Natural killer cell (primary cell): ENCODE measurements at regions not wholly inside any gene's neighbourhood (a gene's known extent, or its start where the extent isn't known, plus 50 kb on each side); places are given as distances from the start of the nearest gene placed in this dataset.

Source experiments
- ATAC-seq, 3 donors: fragments of 150-1000 bp in 2 of 3; fragments of 200-7000 bp in 1 of 3; cut with Tn5 transposase; 1 replicate in 1 of 3; 2 replicates in 2 of 3; pipeline ENCODE4 v1.10.0; 2021; ENCODE audit warnings: mild to moderate bottlenecking in 2 of 3, moderate library complexity in 2 of 3
- DNase-seq, 2 donors: peaks; one replicate each; pipeline versions ENCODE4 v3.0.0 to v3.0.0-alpha.2; 2013 to 2021; ENCODE audit warnings: mixed read lengths in 1 of 2
- H3K27ac ChIP-seq: one replicate; pipeline ENCODE4 v1.5.1; 2013; ENCODE audit warnings: mild to moderate bottlenecking, low read length
- H3K27me3 ChIP-seq: one replicate; pipeline ENCODE4 v1.6.1; 2013; ENCODE audit warnings: low read length; ENCODE audit not compliant: control insufficient read depth, insufficient read depth
- H3K36me3 ChIP-seq: one replicate; pipeline ENCODE4 v1.6.1; 2013; ENCODE audit warnings: low read length; ENCODE audit not compliant: control insufficient read depth, insufficient read depth
- H3K4me1 ChIP-seq: one replicate; pipeline ENCODE4 v1.6.1; 2013; ENCODE audit warnings: low read length; ENCODE audit not compliant: control insufficient read depth, insufficient read depth
- H3K4me3 ChIP-seq: one replicate; pipeline ENCODE4 v1.5.1; 2013; ENCODE audit warnings: low read length
- H3K9me3 ChIP-seq: one replicate; pipeline ENCODE4 v1.6.1; 2013; ENCODE audit warnings: low read length; ENCODE audit not compliant: control insufficient read depth, insufficient read depth
- H3K27ac Mint-ChIP-seq, 2 donors: one replicate each; pipeline ENCODE4 v1.8.0; 2022; ENCODE audit warnings: mild to moderate bottlenecking in 2 of 2, mixed read lengths in 2 of 2, moderate library complexity in 1 of 2
- H3K27me3 Mint-ChIP-seq, 2 donors: one replicate each; pipeline ENCODE4 v1.8.0; 2022; ENCODE audit warnings: low read depth in 2 of 2, mixed read lengths in 2 of 2
- H3K36me3 Mint-ChIP-seq: one replicate; pipeline ENCODE4 v1.8.0; 2022; ENCODE audit warnings: mixed read lengths
- H3K4me1 Mint-ChIP-seq, 2 donors: one replicate each; pipeline ENCODE4 v1.8.0; 2022; ENCODE audit warnings: mixed read lengths in 2 of 2
- H3K4me3 Mint-ChIP-seq: one replicate; pipeline ENCODE4 v1.8.0; 2022; ENCODE audit warnings: mild to moderate bottlenecking, moderate library complexity, mixed read lengths
- H3K9me3 Mint-ChIP-seq, 2 donors: one replicate each; pipeline ENCODE4 v1.8.0; 2022; ENCODE audit warnings: mixed read lengths in 2 of 2
- CTCF ChIP-seq: fragments of 200-600 bp; IDR thresholded peaks from one replicate; pipeline ENCODE4 v1.8.0; 2022; ENCODE audit warnings: antibody characterized with exemption
- WGBS: methylation state at CpG from one replicate; pipeline ENCODE4 v1.1.7; 2013; ENCODE audit warnings: missing lambda C conversion rate; ENCODE audit not compliant: insufficient coverage; 5-methylcytosine and 5-hydroxymethylcytosine counted together
- intact Hi-C: fragments of 100-400 bp; cut with micrococcal nuclease; formaldehyde crosslinking; loops from one replicate; pipeline ENCODE4 v1.14.2; 2022

- peak overlapping the region; percentile 45 to 87 for H3K27ac Mint-ChIP-seq
- peak; percentile 95 for TF ChIP-seq CTCF
- Histone ChIP-seq H3K36me3 (peaks cover 23% of the 10 kb centered on the region), H3K4me3 (no peak overlapping the region), H3K27ac (no peak overlapping the region), H3K27me3 (no peaks in the 10 kb centered on the region), H3K4me1 (peaks cover 25% of the 10 kb centered on the region), H3K9me3 (no peaks in the 10 kb centered on the region)
- DNase-seq: peak; percentile 62 to 90
- intact Hi-C loops: loop anchor here (1.0 to 10.0 kb wide), 7 partner anchors 16 to 616 kb away; no protein-coding TSS in a partner anchor
- no peaks in the 10 kb centered on the region for H3K36me3 Mint-ChIP-seq
- no peaks in the 10 kb centered on the region for H3K9me3 Mint-ChIP-seq
- 56% methylated on average over 22 of the region's 22 CpGs for WGBS
- peak; percentile 81 to 95 (median 89) for ATAC-seq
- peak overlapping the region; percentile 31 for H3K4me3 Mint-ChIP-seq
- peaks cover 41 to 57% of the 10 kb centered on the region in 2 donors for H3K4me1 Mint-ChIP-seq
- no peaks in the 10 kb centered on the region for H3K27me3 Mint-ChIP-seq
These were observed 163.0 kb upstream of the KLF14 start for GRCh38 chr7:130896898-130897514.

GRCh38 chr7:130897515-130898419, 163.8 kb upstream of the KLF14 start:
- Mint-ChIP-seq H3K4me1 (peaks cover 43 to 62% of the 10 kb centered on the region in 2 donors), H3K27ac (peak overlapping the region; percentile 65 to 87), H3K9me3 (no peaks in the 10 kb centered on the region), H3K27me3 (no peaks in the 10 kb centered on the region), H3K4me3 (no peak overlapping the region), H3K36me3 (no peaks in the 10 kb centered on the region)
- intact Hi-C loops: loop anchor here (1.0 to 10.0 kb wide), 7 partner anchors 15 to 615 kb away; no protein-coding TSS in a partner anchor
- Histone ChIP-seq H3K27me3 (no peaks in the 10 kb centered on the region), H3K27ac (no peak overlapping the region), H3K4me3 (no peak overlapping the region), H3K36me3 (peaks cover 25% of the 10 kb centered on the region), H3K9me3 (no peaks in the 10 kb centered on the region), H3K4me1 (peaks cover 29% of the 10 kb centered on the region)
- TF ChIP-seq CTCF: no peak
- DNase-seq (no peak), ATAC-seq (peak in 2 of 3 donors; percentile 8 to 16)
- WGBS: 88% methylated on average over 24 of the region's 24 CpGs

- H3K9me3 Mint-ChIP-seq: no peaks in the 10 kb centered on the region
- Histone ChIP-seq H3K27me3 (no peaks in the 10 kb centered on the region), H3K27ac (no peak overlapping the region), H3K9me3 (no peaks in the 10 kb centered on the region), H3K36me3 (peaks cover 25% of the 10 kb centered on the region), H3K4me1 (peaks cover 30% of the 10 kb centered on the region), H3K4me3 (no peak overlapping the region)
- no peaks in the 10 kb centered on the region for H3K36me3 Mint-ChIP-seq
- WGBS: 84% methylated on average over 7 of the region's 11 CpGs
- DNase-seq (peak in 1 of 2 donors; percentile 11), ATAC-seq (no peak)
- H3K4me1 Mint-ChIP-seq: peaks cover 48 to 64% of the 10 kb centered on the region in 2 donors
- H3K27ac Mint-ChIP-seq: peak overlapping the region in 1 of 2 donors; percentile 7
- intact Hi-C loops: loop anchor here (5.0 to 10.0 kb wide), 2 partner anchors 46 to 128 kb away; no protein-coding TSS in a partner anchor
- no peaks in the 10 kb centered on the region for H3K27me3 Mint-ChIP-seq
- H3K4me3 Mint-ChIP-seq: no peak overlapping the region
- TF ChIP-seq CTCF: no peak
These were observed 165.1 kb upstream of the KLF14 start for GRCh38 chr7:130899071-130899560.
